ENCODE measurements at regions not wholly inside any gene's neighbourhood (a gene's known extent, or its start where the extent isn't known, plus 50 kb on each side); places are given as distances from the start of the nearest gene placed in this dataset.

- no peak for TF ChIP-seq POLR2AphosphoS5 (IDR thresholded peaks at IDR 0.05)
- no peak for TF ChIP-seq POLR2A (IDR thresholded peaks at IDR 0.05)
Measured at GRCh38 chr5:93017376-93017775, 563.6 kb downstream of the NR2F1-AS1 start.

Measured in spleen (tissue), 3 donors.